ENCODE measurements at regions not wholly inside any gene's neighbourhood (a gene's known extent, or its start where the extent isn't known, plus 50 kb on each side); places are given as distances from the start of the nearest gene placed in this dataset.

GRCh38 chr10:78405231-78405630 is 371.6 kb downstream of the RPS24 start:
- TF ChIP-seq FOXM1 (IDR thresholded peaks at IDR 0.05; ENCODE audit: borderline replicate concordance) = no peak
- TF ChIP-seq FOXK2 (IDR thresholded peaks at IDR 0.05) = no peak
- no peak for TF ChIP-seq TARDBP (IDR thresholded peaks at IDR 0.05)
- TF ChIP-seq SP1 (IDR thresholded peaks at IDR 0.05) = no peak
- TF ChIP-seq ARNT (IDR thresholded peaks at IDR 0.05) = no peak
- TF ChIP-seq ELF4 (IDR thresholded peaks at IDR 0.05) = no peak
- no peak for TF ChIP-seq FOXA1 (IDR thresholded peaks at IDR 0.05)
- TF ChIP-seq CTBP1 (IDR thresholded peaks at IDR 0.05; ENCODE audit: borderline replicate concordance) = no peak
- TF ChIP-seq NFRKB (IDR thresholded peaks at IDR 0.05) = no peak
- TF ChIP-seq LEF1 (IDR thresholded peaks at IDR 0.05; ENCODE audit: borderline replicate concordance) = no peak
- TF ChIP-seq HDGF (IDR thresholded peaks at IDR 0.05; ENCODE audit: borderline replicate concordance) = no peak
- no peak for TF ChIP-seq SUZ12 (IDR thresholded peaks at IDR 0.05)
- no peak for TF ChIP-seq BHLHE40 (IDR thresholded peaks at IDR 0.05; ENCODE audit: borderline replicate concordance)

Measured in HEK293T (cell line).